ENCODE measurements at regions not wholly inside any gene's neighbourhood (a gene's known extent, or its start where the extent isn't known, plus 50 kb on each side); places are given as distances from the start of the nearest gene placed in this dataset.
"Not testable (repeated sequence)": the region's sequence is repeated elsewhere in the genome, so short reads cannot be mapped to it uniquely, and the experiment has no call there.

- H3K27ac Mint-ChIP-seq: no peak overlapping the region
- H3K36me3 Mint-ChIP-seq: no peaks in the 10 kb centered on the region
- DNase-seq: no peak
- CTCF ChIA-PET: no interaction called here
- H3K27me3 Mint-ChIP-seq: peaks cover 10% of the 10 kb centered on the region
- H3K4me1 Mint-ChIP-seq: no peaks in the 10 kb centered on the region
- no peak overlapping the region for H3K4me3 Mint-ChIP-seq
- no peaks in the 10 kb centered on the region for H3K9me3 Mint-ChIP-seq
Measured at GRCh38 chr10:29861811-29862505, 197.4 kb downstream of the JCAD start.

GRCh38 chr10:29861231-29861630 lies 198.2 kb downstream of the JCAD start:
- H3K36me3 Mint-ChIP-seq, H3K4me1 Mint-ChIP-seq, CTCF ChIA-PET, DNase-seq, H3K27ac Mint-ChIP-seq, H3K9me3 Mint-ChIP-seq, H3K4me3 Mint-ChIP-seq, H3K27me3 Mint-ChIP-seq: not testable (repeated sequence)

GRCh38 chr10:29860166-29860565 lies 199.2 kb downstream of the JCAD start:
- DNase-seq: no peak
- no peaks in the 10 kb centered on the region for H3K9me3 Mint-ChIP-seq
- H3K4me1 Mint-ChIP-seq: no peaks in the 10 kb centered on the region
- no peak overlapping the region for H3K4me3 Mint-ChIP-seq
- H3K27ac Mint-ChIP-seq: no peak overlapping the region
- CTCF ChIA-PET: interaction anchor here (0.9 kb wide), 1 partner anchor 76 kb away, joined by 3 read pairs; no protein-coding TSS in a partner anchor
- H3K27me3 Mint-ChIP-seq: peaks cover 10% of the 10 kb centered on the region
- no peaks in the 10 kb centered on the region for H3K36me3 Mint-ChIP-seq

- Mint-ChIP-seq H3K27ac (no peak overlapping the region), H3K27me3 (peaks cover 10% of the 10 kb centered on the region), H3K9me3 (no peaks in the 10 kb centered on the region), H3K4me3 (no peak overlapping the region), H3K36me3 (no peaks in the 10 kb centered on the region), H3K4me1 (no peaks in the 10 kb centered on the region)
- no peak for DNase-seq
- CTCF ChIA-PET: interaction anchor here (0.9 kb wide), 1 partner anchor 76 kb away, joined by 3 read pairs; no protein-coding TSS in a partner anchor
Measured at GRCh38 chr10:29859521-29860130, 199.8 kb downstream of the JCAD start.

GRCh38 chr10:29858702-29859267 lies 200.6 kb downstream of the JCAD start:
- H3K36me3 Mint-ChIP-seq: no peaks in the 10 kb centered on the region
- no peak overlapping the region for H3K4me3 Mint-ChIP-seq
- H3K27ac Mint-ChIP-seq: no peak overlapping the region
- no peaks in the 10 kb centered on the region for H3K4me1 Mint-ChIP-seq
- peaks cover 10% of the 10 kb centered on the region for H3K27me3 Mint-ChIP-seq
- H3K9me3 Mint-ChIP-seq: no peaks in the 10 kb centered on the region
- no peak for DNase-seq
- CTCF ChIA-PET: no interaction called here

GRCh38 chr10:29857843-29858701 lies 201.3 kb downstream of the JCAD start:
- CTCF ChIA-PET: no interaction called here
- Mint-ChIP-seq H3K27ac (no peak overlapping the region), H3K4me3 (no peak overlapping the region), H3K4me1 (no peaks in the 10 kb centered on the region), H3K27me3 (peaks cover 10% of the 10 kb centered on the region), H3K36me3 (no peaks in the 10 kb centered on the region), H3K9me3 (no peaks in the 10 kb centered on the region)
- DNase-seq: no peak

GRCh38 chr10:29856295-29856694 lies 203.1 kb downstream of the JCAD start:
- Mint-ChIP-seq H3K4me1 (no peaks in the 10 kb centered on the region), H3K4me3 (no peak overlapping the region), H3K36me3 (no peaks in the 10 kb centered on the region), H3K27me3 (peaks cover 10% of the 10 kb centered on the region), H3K27ac (no peak overlapping the region), H3K9me3 (no peaks in the 10 kb centered on the region)
- CTCF ChIA-PET: no interaction called here
- no peak for DNase-seq

- no peak for DNase-seq
Measured at GRCh38 chr10:29853913-29854312, 205.5 kb downstream of the JCAD start.

GRCh38 chr10:29851241-29851640 lies 208.1 kb downstream of the JCAD start:
- CTCF ChIA-PET: no interaction called here

More at GRCh38 chr10:29853913-29854312, 205.5 kb downstream of the JCAD start:
- peaks cover 5% of the 10 kb centered on the region for H3K4me1 Mint-ChIP-seq
- CTCF ChIA-PET: no interaction called here
- peaks cover 15% of the 10 kb centered on the region for H3K27me3 Mint-ChIP-seq
- no peaks in the 10 kb centered on the region for H3K36me3 Mint-ChIP-seq
- H3K9me3 Mint-ChIP-seq: no peaks in the 10 kb centered on the region
- H3K27ac Mint-ChIP-seq: no peak overlapping the region
- H3K4me3 Mint-ChIP-seq: no peak overlapping the region

GRCh38 chr10:29850371-29850770 lies 209.0 kb downstream of the JCAD start:
- CTCF ChIA-PET: no interaction called here
- H3K9me3 Mint-ChIP-seq: no peaks in the 10 kb centered on the region
- no peak overlapping the region for H3K4me3 Mint-ChIP-seq
- H3K27me3 Mint-ChIP-seq: peaks cover 8% of the 10 kb centered on the region
- H3K36me3 Mint-ChIP-seq: no peaks in the 10 kb centered on the region
- H3K27ac Mint-ChIP-seq: no peak overlapping the region
- DNase-seq: no peak
- H3K4me1 Mint-ChIP-seq: peaks cover 5% of the 10 kb centered on the region

More at GRCh38 chr10:29851241-29851640, 208.1 kb downstream of the JCAD start:
- Mint-ChIP-seq H3K4me1 (peaks cover 5% of the 10 kb centered on the region), H3K36me3 (no peaks in the 10 kb centered on the region), H3K27me3 (peaks cover 5% of the 10 kb centered on the region), H3K27ac (no peak overlapping the region), H3K9me3 (no peaks in the 10 kb centered on the region), H3K4me3 (no peak overlapping the region)
- no peak for DNase-seq

- H3K9me3 Mint-ChIP-seq: no peaks in the 10 kb centered on the region
- peaks cover 5% of the 10 kb centered on the region for H3K4me1 Mint-ChIP-seq
- H3K27me3 Mint-ChIP-seq: peaks cover 9% of the 10 kb centered on the region
- H3K4me3 Mint-ChIP-seq: no peak overlapping the region
- no peaks in the 10 kb centered on the region for H3K36me3 Mint-ChIP-seq
- no peak for DNase-seq
- H3K27ac Mint-ChIP-seq: no peak overlapping the region
- CTCF ChIA-PET: no interaction called here
Measured at GRCh38 chr10:29849886-29850285, 209.5 kb downstream of the JCAD start.

GRCh38 chr10:29849126-29849833 lies 210.1 kb downstream of the JCAD start:
- Mint-ChIP-seq H3K9me3 (no peaks in the 10 kb centered on the region), H3K36me3 (no peaks in the 10 kb centered on the region), H3K27ac (no peak overlapping the region), H3K27me3 (peaks cover 9% of the 10 kb centered on the region), H3K4me1 (peaks cover 5% of the 10 kb centered on the region), H3K4me3 (no peak overlapping the region)
- DNase-seq: no peak
- CTCF ChIA-PET: no interaction called here

- CTCF ChIA-PET: no interaction called here
- peaks cover 5% of the 10 kb centered on the region for H3K4me1 Mint-ChIP-seq
- H3K27ac Mint-ChIP-seq: no peak overlapping the region
- H3K27me3 Mint-ChIP-seq: peaks cover 9% of the 10 kb centered on the region
- no peaks in the 10 kb centered on the region for H3K36me3 Mint-ChIP-seq
- no peaks in the 10 kb centered on the region for H3K9me3 Mint-ChIP-seq
- H3K4me3 Mint-ChIP-seq: no peak overlapping the region
- no peak for DNase-seq
Measured at GRCh38 chr10:29846881-29847280, 212.1 kb upstream of the SVIL start.

- Mint-ChIP-seq H3K4me3 (no peak overlapping the region), H3K9me3 (no peaks in the 10 kb centered on the region), H3K36me3 (no peaks in the 10 kb centered on the region), H3K4me1 (peaks cover 5% of the 10 kb centered on the region), H3K27me3 (peaks cover 9% of the 10 kb centered on the region), H3K27ac (no peak overlapping the region)
- DNase-seq: no peak
- CTCF ChIA-PET: no interaction called here
Measured at GRCh38 chr10:29845166-29845565, 210.4 kb upstream of the SVIL start.
